HepG2 (cell line): ENCODE measurements at regions not wholly inside any gene's neighbourhood (a gene's known extent, or its start where the extent isn't known, plus 50 kb on each side); places are given as distances from the start of the nearest gene placed in this dataset.
A peak's percentile ranks its signal among the peaks of the same experiment; 100 is the strongest.

Experiments
- ARHGAP35 ChIP-seq: sonication (generic); formaldehyde crosslinking; IDR thresholded peaks from 2 replicates; pipeline ENCODE4 v1.9.0; 2022; ENCODE audit warnings: mild to moderate bottlenecking, inconsistent platforms, moderate library complexity, missing genetic modification reagents, borderline replicate concordance
- CREM ChIP-seq, 2 experiments: sonication (generic) in 1 of 2; formaldehyde crosslinking in 1 of 2; IDR thresholded peaks; 2 replicates each; pipeline versions ENCODE4 v1.4.0 to v1.6.1; 2016 to 2020; ENCODE audit warnings: antibody characterized with exemption in 1 of 2, mild to moderate bottlenecking in 1 of 2, missing genetic modification reagents in 1 of 2
- FOSL2 ChIP-seq: sonication (generic); formaldehyde crosslinking; IDR thresholded peaks from 2 replicates; pipeline ENCODE4 v1.4.0; 2020; ENCODE audit warnings: missing genetic modification reagents
- HMG20A ChIP-seq: IDR thresholded peaks from 2 replicates; pipeline ENCODE4 v1.6.1; 2016; ENCODE audit warnings: borderline replicate concordance
- IRF2 ChIP-seq: IDR thresholded peaks from 2 replicates; pipeline ENCODE4 v1.6.1; 2018; ENCODE audit warnings: missing genetic modification reagents, missing compliant biosample characterization
- KLF16 ChIP-seq, 2 experiments: sonication (generic) in 1 of 2; formaldehyde crosslinking in 1 of 2; IDR thresholded peaks; 2 replicates each; pipeline versions ENCODE4 v1.6.1 to v1.8.0; 2016 to 2023; ENCODE audit warnings: missing genetic modification reagents in 2 of 2, missing compliant biosample characterization in 1 of 2
- MBD4 ChIP-seq: IDR thresholded peaks from 2 replicates; pipeline ENCODE4 v1.6.1; 2012; ENCODE audit warnings: low read length, inconsistent platforms, borderline replicate concordance
- NONO ChIP-seq, 2 experiments: fragments of 450-650 bp in 1 of 2; sonication (generic) in 1 of 2; formaldehyde crosslinking in 1 of 2; IDR thresholded peaks in 1 of 2; conservative IDR thresholded peaks in 1 of 2; 2 replicates each; pipeline versions ENCODE4 v1.6.1 to v1.8.0; 2017 to 2022; ENCODE audit warnings: mild to moderate bottlenecking in 1 of 2, missing genetic modification reagents in 1 of 2, moderate library complexity in 1 of 2
- PBX3 ChIP-seq: sonication (generic); formaldehyde crosslinking; IDR thresholded peaks from 2 replicates; pipeline ENCODE4 v1.8.1; 2023; ENCODE audit warnings: missing genetic modification reagents, inconsistent platforms, borderline replicate concordance
- RFX3 ChIP-seq: IDR thresholded peaks from 2 replicates; pipeline ENCODE4 v1.6.1; 2016; ENCODE audit warnings: missing biosample characterization, missing genetic modification reagents
- SOX5 ChIP-seq: IDR thresholded peaks from 2 replicates; pipeline ENCODE4 v1.6.1; 2016; ENCODE audit warnings: borderline replicate concordance
- TAF1 ChIP-seq: sonication (generic); formaldehyde crosslinking; IDR thresholded peaks from 2 replicates; pipeline ENCODE4 v1.4.0; 2020; ENCODE audit warnings: missing genetic modification reagents
- ZBTB38 ChIP-seq: sonication (generic); formaldehyde crosslinking; IDR thresholded peaks from 2 replicates; pipeline ENCODE4 v1.5.1; 2020; ENCODE audit warnings: mild to moderate bottlenecking, missing genetic modification reagents
- ZBTB44 ChIP-seq: sonication (generic); formaldehyde crosslinking; IDR thresholded peaks from 2 replicates; pipeline ENCODE4 v1.4.0; 2020; ENCODE audit warnings: missing genetic modification reagents
- ZMYM3 ChIP-seq: sonication (generic); formaldehyde crosslinking; IDR thresholded peaks from 2 replicates; pipeline ENCODE4 v1.5.1; 2020; ENCODE audit warnings: mild to moderate bottlenecking, missing genetic modification reagents
- ZNF281 ChIP-seq: sonication (generic); formaldehyde crosslinking; IDR thresholded peaks from 2 replicates; pipeline ENCODE4 v1.4.0; 2020; ENCODE audit warnings: missing genetic modification reagents, borderline replicate concordance
- ZNF547 ChIP-seq: sonication (generic); formaldehyde crosslinking; IDR thresholded peaks from 2 replicates; pipeline ENCODE4 v1.5.1; 2020; ENCODE audit warnings: mild to moderate bottlenecking, missing genetic modification reagents
- ZNF614 ChIP-seq: IDR thresholded peaks from 2 replicates; pipeline ENCODE4 v1.6.1; 2018; ENCODE audit warnings: missing biosample characterization, missing genetic modification reagents, inconsistent platforms, borderline replicate concordance
- ZNF713 ChIP-seq: sonication (generic); formaldehyde crosslinking; IDR thresholded peaks from 2 replicates; pipeline ENCODE4 v1.4.0; 2020; ENCODE audit warnings: mild to moderate bottlenecking, missing genetic modification reagents
- TF ChIP-seq, protein P1 (sequence below): sonication (generic); formaldehyde crosslinking; conservative IDR thresholded peaks from 2 replicates; pipeline ENCODE4 v1.4.0; 2020; ENCODE audit warnings: missing genetic modification reagents
- TF ChIP-seq, protein P2 (sequence below): IDR thresholded peaks from 2 replicates; pipeline ENCODE4 v1.6.1; 2016; ENCODE audit warnings: mild to moderate bottlenecking

GRCh38 chr6:151716526-151716932, 91.0 kb upstream of the ESR1 start (continued):
- TF ChIP-seq, protein P1, sequence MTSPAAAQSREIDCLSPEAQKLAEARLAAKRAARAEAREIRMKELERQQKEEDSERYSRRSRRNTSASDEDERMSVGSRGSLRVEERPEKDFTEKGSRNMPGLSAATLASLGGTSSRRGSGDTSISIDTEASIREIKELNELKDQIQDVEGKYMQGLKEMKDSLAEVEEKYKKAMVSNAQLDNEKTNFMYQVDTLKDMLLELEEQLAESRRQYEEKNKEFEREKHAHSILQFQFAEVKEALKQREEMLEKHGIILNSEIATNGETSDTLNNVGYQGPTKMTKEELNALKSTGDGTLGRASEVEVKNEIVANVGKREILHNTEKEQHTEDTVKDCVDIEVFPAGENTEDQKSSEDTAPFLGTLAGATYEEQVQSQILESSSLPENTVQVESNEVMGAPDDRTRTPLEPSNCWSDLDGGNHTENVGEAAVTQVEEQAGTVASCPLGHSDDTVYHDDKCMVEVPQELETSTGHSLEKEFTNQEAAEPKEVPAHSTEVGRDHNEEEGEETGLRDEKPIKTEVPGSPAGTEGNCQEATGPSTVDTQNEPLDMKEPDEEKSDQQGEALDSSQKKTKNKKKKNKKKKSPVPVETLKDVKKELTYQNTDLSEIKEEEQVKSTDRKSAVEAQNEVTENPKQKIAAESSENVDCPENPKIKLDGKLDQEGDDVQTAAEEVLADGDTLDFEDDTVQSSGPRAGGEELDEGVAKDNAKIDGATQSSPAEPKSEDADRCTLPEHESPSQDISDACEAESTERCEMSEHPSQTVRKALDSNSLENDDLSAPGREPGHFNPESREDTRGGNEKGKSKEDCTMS (CRISPR knock-in tag) = no peak
- TF ChIP-seq ZNF281 (CRISPR knock-in tag) = peak; percentile 99
- peak in 1 of 2 experiments; percentile 39; a peak in 1 of 4 replicates for TF ChIP-seq KLF16 (CRISPR knock-in tag; IDR thresholded peaks at IDR 0.05)
- no peak for TF ChIP-seq ZNF713 (CRISPR knock-in tag)
- no peak for TF ChIP-seq ZMYM3 (CRISPR knock-in tag)
- no peak for TF ChIP-seq MBD4
- no peak for TF ChIP-seq NONO (IDR thresholded peaks at IDR 0.05)
- TF ChIP-seq NONO (CRISPR knock-in tag; conservative IDR thresholded peaks at IDR 0.05) = no peak
- peak; percentile 24; the same call in 1 of the 2 replicates for TF ChIP-seq SOX5 (CRISPR knock-in tag)
- no peak for TF ChIP-seq CREM (IDR thresholded peaks at IDR 0.05)
- no peak for TF ChIP-seq CREM (CRISPR knock-in tag; IDR thresholded peaks at IDR 0.05)
- TF ChIP-seq ZNF547 (CRISPR knock-in tag) = peak; percentile 26; the same call in 1 of the 2 replicates
- TF ChIP-seq IRF2 (CRISPR knock-in tag) = 0 out of 2 replicates have a peak, but pooled peaks have one; percentile 45
- no peak for TF ChIP-seq ZBTB44 (CRISPR knock-in tag)
- TF ChIP-seq, protein P2, sequence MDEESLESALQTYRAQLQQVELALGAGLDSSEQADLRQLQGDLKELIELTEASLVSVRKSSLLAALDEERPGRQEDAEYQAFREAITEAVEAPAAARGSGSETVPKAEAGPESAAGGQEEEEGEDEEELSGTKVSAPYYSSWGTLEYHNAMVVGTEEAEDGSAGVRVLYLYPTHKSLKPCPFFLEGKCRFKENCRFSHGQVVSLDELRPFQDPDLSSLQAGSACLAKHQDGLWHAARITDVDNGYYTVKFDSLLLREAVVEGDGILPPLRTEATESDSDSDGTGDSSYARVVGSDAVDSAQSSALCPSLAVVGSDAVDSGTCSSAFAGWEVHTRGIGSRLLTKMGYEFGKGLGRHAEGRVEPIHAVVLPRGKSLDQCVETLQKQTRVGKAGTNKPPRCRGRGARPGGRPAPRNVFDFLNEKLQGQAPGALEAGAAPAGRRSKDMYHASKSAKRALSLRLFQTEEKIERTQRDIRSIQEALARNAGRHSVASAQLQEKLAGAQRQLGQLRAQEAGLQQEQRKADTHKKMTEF = peak; percentile 41; the same call in 1 of the 2 replicates
- no peak for TF ChIP-seq RFX3 (CRISPR knock-in tag)
- TF ChIP-seq TAF1 (CRISPR knock-in tag) = no peak
- TF ChIP-seq PBX3 (CRISPR knock-in tag) = no peak
- peak; percentile 66; the same call in 1 of the 2 replicates for TF ChIP-seq HMG20A
- no peak for TF ChIP-seq ARHGAP35 (CRISPR knock-in tag)
- peak; percentile 61 for TF ChIP-seq FOSL2
- 0 out of 2 replicates have a peak, but pooled peaks have one; percentile 55 for TF ChIP-seq ZNF614
- no peak for TF ChIP-seq ZBTB38 (CRISPR knock-in tag)
